ENCODE measurements at regions not wholly inside any gene's neighbourhood (a gene's known extent, or its start where the extent isn't known, plus 50 kb on each side); places are given as distances from the start of the nearest gene placed in this dataset.
"Not testable (repeated sequence)": the region's sequence is repeated elsewhere in the genome, so short reads cannot be mapped to it uniquely, and the experiment has no call there.

GRCh38 chr16:52212841-52213240 is 334.1 kb downstream of the TOX3 start:
- DNase-seq = peak; percentile 9

- DNase-seq = no peak
These were observed 337.7 kb downstream of the TOX3 start for GRCh38 chr16:52209227-52209626.

GRCh38 chr16:52203096-52203495 is 343.8 kb downstream of the TOX3 start:
- peak; percentile 54 for DNase-seq

GRCh38 chr16:52193441-52193840 is 353.5 kb downstream of the TOX3 start:
- no peak for DNase-seq

GRCh38 chr16:52191531-52192134 is 355.3 kb downstream of the TOX3 start:
- peak; percentile 65 for DNase-seq

GRCh38 chr16:52184336-52184735 is 362.6 kb downstream of the TOX3 start:
- DNase-seq = no peak

GRCh38 chr16:52182840-52183239 is 364.1 kb downstream of the TOX3 start:
- DNase-seq = no peak

- no peak for DNase-seq
These were observed 372.8 kb downstream of the TOX3 start for GRCh38 chr16:52174168-52174567.

- DNase-seq = no peak
These were observed 375.5 kb downstream of the TOX3 start for GRCh38 chr16:52171481-52171880.

- no peak for DNase-seq
These were observed 379.6 kb downstream of the TOX3 start for GRCh38 chr16:52167328-52167727.

- DNase-seq = no peak
These were observed 381.0 kb downstream of the TOX3 start for GRCh38 chr16:52165961-52166360.

- DNase-seq = no peak
These were observed 397.9 kb downstream of the TOX3 start for GRCh38 chr16:52149003-52149402.

GRCh38 chr16:52141871-52142270 is 405.1 kb downstream of the TOX3 start:
- no peak for DNase-seq

GRCh38 chr16:52128361-52128760 is 418.6 kb downstream of the TOX3 start:
- no peak for DNase-seq

GRCh38 chr16:52123842-52124241 is 423.1 kb downstream of the TOX3 start:
- DNase-seq = no peak

- no peak for DNase-seq
These were observed 423.7 kb downstream of the TOX3 start for GRCh38 chr16:52123061-52123839.

GRCh38 chr16:52117171-52117570 is 429.8 kb downstream of the TOX3 start:
- no peak for DNase-seq

GRCh38 chr16:52114379-52114778 is 432.6 kb downstream of the TOX3 start:
- peak; percentile 39 for DNase-seq

- peak; percentile 20 for DNase-seq
These were observed 433.3 kb downstream of the TOX3 start for GRCh38 chr16:52113533-52114183.

- DNase-seq = not testable (repeated sequence)
These were observed 441.9 kb downstream of the TOX3 start for GRCh38 chr16:52104993-52105392.

- DNase-seq = no peak
These were observed 443.2 kb downstream of the TOX3 start for GRCh38 chr16:52103791-52104190.

- no peak for DNase-seq
These were observed 445.7 kb downstream of the TOX3 start for GRCh38 chr16:52101246-52101645.

- no peak for DNase-seq
These were observed 447.6 kb downstream of the TOX3 start for GRCh38 chr16:52099382-52099781.

GRCh38 chr16:52095471-52095870 is 451.5 kb downstream of the TOX3 start:
- no peak for DNase-seq
